T47D (cell line): ENCODE measurements at regions not wholly inside any gene's neighbourhood (a gene's known extent, or its start where the extent isn't known, plus 50 kb on each side); places are given as distances from the start of the nearest gene placed in this dataset.

Experiments used
- DNase-seq, 2 experiments: peaks; one replicate each; pipeline versions ENCODE4 v3.0.0 to v3.0.0-alpha.2; 2011 to 2012; ENCODE audit warnings: low read depth in 1 of 2, low spot score in 1 of 2
- JUND ChIP-seq: IDR thresholded peaks from 2 replicates; pipeline ENCODE4 v1.6.1; 2012; ENCODE audit warnings: low read depth
- in situ Hi-C: cut with HindIII; loops from 2 replicates; pipeline ENCODE4 v1.10.0; 2016; ENCODE audit warnings: low sequenced_read_pairs, low pct_unique_long_range_greater_than_20kb

DNA sequence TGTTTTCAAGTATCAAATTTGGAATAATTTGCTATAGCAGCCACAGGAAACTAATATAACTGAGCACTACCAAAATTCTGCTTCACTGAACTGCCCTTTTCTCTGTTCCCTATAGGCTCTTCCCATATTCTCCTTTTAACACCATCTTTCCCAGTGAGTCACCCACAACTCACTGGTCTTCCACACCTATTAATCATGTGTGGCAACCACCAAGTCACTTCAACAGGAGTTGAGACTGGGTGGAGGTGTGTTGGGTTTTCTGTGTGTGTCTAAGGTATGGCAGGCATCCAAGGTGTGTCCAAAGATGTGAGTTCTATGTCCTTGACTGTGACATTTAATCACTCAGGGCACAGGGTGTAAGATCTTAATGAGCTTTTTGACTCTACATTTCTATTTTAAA, 610.0 kb upstream of the CDH11 start:
- in situ Hi-C loops: no loop called here
- no peak for DNase-seq
- no peak for TF ChIP-seq JUND

DNA sequence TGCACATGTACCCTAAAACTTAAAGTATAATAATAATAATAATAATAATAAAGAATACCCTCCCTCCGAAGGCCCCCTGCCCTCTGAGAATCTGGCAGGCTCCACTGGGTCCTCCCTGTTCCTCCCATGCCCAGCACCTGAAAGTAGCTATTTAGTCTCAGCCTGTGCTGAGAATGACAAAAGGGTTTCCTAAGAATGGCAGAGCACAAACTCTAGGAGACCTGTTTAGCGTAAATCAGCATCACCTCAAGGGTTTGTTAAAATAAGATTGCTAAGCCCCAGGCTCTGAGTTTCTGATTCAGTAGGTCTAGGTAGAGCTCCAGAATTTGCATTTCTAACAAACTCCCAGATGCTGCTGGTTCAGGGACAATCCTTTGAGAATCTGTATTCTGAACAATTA, 606.8 kb upstream of the CDH11 start:
- in situ Hi-C loops: no loop called here
- DNase-seq: no peak
- no peak for TF ChIP-seq JUND

DNA sequence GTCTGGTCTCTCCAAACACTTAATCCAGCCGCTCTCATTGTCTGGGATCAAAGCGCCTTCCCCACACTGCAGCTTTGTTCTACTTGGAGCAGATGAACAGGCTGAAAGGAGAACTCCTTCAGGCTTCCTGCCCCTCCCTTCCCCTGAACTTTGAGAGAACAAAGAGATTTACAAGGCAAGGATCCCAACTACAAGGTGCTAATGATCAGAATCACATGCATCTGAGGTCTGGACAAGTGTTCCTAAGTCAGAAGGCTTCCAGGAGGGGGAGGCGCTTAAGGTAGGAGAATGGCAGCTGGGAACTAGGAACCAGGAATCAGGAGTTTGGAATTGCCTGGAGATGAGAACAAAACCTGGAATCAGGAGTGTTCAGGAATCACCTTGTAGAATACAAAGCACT, 606.3 kb upstream of the CDH11 start:
- no peak for TF ChIP-seq JUND
- in situ Hi-C loops: no loop called here
- DNase-seq: no peak

DNA sequence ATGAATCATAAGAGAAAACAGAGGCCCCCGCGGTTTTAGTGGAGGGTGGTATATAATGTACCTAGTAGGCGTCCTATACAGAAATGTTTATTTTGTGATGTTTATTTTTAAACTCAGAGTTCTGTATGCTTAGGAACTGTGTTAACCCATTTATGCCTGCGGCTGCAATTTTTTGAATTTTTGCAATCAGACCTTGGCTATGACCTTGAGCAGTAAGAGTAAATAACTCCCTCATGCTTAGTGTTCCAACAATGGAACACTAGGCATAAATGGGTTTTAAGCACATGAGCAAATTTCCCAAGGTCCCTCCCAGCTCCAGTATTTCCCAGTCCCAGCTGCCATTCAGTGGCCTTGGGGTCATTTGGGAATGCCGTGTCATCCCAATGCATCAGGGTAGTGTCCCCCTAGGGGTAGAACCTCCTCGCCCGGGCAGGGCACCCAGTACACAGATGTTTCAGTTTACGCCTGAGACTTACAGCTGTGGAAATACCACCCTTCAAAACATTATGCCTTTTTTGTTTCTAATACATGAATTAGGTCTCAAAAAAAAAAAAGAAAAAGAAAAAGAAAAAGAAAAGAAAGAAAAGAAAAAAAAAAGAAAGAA, 605.8 kb upstream of the CDH11 start:
- no peak for TF ChIP-seq JUND
- DNase-seq: no peak
- in situ Hi-C loops: no loop called here

DNA sequence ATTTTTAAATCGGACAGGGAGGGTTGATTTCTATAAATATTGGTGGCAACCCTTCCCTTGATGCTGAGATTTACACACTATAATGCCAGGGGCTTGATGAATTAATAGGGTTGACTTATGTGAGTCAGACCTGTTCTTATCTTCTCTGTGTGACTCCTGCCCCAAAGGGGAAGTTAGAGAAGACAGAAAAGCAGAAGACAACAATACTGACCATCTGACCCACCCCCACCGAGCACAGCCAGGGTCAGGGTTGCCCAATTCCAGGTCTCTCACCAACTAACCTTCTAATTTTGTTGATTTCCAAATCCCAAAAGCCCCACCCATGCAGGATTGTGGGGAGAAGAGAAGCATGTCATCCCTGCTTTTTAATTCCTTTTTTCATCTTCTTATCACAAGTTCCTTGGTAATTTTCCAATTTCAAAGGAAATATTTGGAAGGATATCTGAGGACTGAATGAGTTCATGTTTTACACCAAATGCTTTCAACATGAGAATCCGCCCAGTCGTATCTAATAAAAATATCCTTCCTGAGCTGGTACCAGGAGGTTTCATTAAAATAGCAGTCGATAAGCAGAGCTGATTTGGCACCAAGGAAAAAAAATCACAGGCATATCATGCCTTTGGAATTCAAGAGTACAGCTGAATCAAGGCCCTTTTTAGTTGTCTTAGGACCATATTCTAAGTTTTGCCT, 603.4 kb upstream of the CDH11 start:
- DNase-seq: no peak
- no peak for TF ChIP-seq JUND
- in situ Hi-C loops: no loop called here

DNA sequence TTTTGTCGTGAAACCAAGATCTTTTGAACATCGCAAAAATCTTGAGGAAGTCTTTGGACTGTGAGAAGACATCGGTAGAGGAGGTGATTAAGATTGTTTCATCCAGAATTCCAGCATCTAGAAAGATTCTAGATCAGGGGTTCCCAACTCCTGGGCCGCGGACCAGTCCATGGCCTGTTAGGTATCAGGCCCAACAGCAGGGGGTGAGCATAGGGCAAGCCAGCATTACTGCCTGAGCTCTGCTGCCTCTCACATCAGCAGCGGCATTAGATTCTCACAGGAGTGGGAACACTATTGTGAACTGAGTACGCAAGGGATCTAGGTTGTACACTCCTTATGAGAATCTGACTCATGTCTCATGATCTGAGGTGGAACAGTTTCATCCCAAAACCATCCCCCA, 600.6 kb upstream of the CDH11 start:
- in situ Hi-C loops: no loop called here
- TF ChIP-seq JUND: no peak
- no peak for DNase-seq

DNA sequence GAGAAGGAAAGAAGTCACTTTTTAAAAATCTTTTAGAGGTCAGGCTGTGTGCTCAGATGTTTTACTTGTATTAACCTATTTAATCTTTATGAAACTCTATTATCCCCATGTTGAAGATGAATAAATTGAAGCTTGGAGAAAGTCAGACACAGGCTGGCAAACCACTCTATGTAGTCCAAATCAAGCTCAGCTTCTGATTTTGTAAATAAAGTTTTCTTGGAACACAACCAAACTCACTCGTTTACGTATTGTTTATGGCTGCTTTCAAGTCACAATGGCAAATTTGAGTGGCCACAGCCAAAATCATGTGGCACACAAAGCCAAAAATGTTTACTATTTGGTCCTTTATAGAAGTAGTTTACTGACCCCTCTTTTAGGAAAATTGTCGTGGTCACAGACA, 596.0 kb upstream of the CDH11 start:
- no peak for DNase-seq
- TF ChIP-seq JUND: no peak
- in situ Hi-C loops: no loop called here

DNA sequence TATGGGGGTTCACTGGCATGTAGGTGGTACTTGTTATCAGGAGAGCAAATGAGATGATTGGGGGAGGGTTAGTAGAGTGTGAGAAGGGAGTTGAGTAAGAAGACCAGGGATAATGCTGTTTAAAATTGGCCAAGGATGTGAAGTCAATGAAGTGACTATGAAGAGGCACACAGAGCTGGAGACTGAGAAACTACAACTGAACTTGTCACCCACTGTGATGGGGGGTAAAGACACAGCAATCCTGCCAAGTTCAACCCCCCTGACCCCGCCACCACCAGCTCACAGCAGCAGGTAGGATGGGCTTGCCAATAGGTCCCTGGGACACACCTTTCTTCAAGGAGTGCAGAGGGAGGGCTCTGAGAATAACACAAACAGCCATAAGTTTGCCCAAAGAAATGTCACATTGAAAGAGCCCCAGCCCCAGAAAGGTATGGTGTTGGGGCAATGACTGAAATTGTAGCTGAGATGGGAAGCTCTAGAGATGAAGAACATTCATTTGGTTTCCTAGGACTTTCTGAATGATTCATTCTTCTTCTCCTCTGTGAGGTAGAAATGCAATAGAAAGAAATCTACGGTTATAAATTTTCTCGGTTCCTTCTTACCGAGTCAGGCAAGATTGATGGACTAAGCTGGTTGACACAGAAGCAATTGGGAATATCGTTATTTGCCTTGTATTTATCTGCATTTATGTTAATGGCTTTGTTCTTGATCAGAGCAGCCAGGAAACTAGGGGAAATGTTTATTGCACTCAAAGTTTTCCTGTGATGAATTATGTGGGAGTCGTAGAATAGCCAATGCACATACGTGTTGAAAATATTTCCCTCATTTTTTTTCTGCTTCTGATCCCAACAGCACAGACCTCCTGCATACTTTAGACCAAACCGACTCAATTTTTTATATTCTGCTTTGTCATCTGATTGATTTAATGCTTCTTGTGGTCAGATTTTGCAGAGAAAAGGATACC, 595.2 kb upstream of the CDH11 start:
- TF ChIP-seq JUND: no peak
- DNase-seq: no peak
- in situ Hi-C loops: no loop called here

DNA sequence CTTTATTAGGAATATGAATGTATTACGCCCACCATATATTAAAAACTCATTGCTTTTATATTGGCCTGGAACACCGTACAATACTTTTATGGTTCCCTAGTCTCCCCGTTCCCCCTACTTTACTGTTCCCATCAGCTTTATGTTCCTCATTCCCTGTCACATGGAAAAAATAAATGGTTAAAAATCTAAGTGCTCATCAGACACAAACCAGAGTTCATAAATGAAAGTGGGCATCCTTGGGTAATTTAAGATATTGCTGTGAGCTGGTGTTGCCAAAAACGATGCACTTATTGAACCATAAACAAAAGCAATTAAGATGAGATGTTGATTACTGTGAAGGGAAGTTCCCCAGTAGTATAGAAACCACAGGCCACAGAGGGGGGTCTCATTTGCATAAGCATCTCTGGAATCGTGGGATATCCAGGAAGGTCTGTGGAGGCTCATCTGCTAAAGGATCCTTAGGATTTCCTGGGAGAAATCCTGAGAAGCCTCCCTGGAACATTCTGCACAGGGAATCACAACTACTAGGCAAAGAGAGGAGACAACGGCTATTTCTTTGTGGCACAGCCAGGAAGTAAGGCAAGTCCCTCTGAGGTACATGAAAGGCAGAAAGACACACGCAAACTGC, 591.4 kb upstream of the CDH11 start:
- DNase-seq: no peak
- in situ Hi-C loops: no loop called here

DNA sequence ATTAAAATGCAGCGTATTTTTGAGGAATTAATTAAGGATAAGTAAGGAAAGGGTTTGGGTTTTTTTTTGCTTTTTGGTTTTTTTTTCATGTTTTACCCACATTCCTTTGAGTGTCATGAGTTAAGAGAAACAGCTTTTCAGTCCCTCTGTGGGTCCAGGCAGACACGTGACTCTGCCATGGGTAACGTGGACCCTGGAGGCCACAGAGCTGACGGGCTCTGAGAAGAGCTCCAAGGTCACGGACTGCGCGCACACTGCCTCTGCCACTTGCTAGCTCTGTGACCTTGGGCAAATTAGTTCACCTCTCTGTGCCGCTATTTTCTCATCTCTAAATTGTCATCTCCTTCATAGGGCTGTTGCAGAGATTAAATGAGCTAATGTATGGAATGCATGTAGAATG, 588.2 kb upstream of the CDH11 start:
- in situ Hi-C loops: no loop called here
- no peak for DNase-seq
- no peak for TF ChIP-seq JUND

More for the DNA sequence above, 591.4 kb upstream of the CDH11 start:
- TF ChIP-seq JUND: no peak

DNA sequence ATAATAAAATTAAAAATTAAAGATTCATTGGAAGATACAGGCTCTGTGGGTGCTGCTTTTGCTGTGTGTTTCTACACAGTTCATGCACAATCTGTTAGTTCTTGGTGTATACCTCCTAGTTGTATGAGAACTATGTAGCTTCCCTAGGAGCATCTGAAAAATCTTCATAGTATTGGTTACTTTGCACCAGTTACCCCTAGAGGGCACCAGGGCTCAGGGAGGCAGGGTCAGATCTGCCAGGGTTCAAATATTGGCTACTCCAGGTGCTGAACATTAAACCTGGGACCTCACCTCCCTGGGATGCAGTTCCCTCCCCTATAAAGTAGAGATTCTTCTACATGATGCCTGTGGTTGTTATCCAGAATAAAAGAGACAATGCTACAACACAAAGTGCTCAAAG, 583.0 kb upstream of the CDH11 start:
- in situ Hi-C loops: no loop called here
- no peak for TF ChIP-seq JUND
- DNase-seq: peak in 1 of 2 experiments; percentile 20

DNA sequence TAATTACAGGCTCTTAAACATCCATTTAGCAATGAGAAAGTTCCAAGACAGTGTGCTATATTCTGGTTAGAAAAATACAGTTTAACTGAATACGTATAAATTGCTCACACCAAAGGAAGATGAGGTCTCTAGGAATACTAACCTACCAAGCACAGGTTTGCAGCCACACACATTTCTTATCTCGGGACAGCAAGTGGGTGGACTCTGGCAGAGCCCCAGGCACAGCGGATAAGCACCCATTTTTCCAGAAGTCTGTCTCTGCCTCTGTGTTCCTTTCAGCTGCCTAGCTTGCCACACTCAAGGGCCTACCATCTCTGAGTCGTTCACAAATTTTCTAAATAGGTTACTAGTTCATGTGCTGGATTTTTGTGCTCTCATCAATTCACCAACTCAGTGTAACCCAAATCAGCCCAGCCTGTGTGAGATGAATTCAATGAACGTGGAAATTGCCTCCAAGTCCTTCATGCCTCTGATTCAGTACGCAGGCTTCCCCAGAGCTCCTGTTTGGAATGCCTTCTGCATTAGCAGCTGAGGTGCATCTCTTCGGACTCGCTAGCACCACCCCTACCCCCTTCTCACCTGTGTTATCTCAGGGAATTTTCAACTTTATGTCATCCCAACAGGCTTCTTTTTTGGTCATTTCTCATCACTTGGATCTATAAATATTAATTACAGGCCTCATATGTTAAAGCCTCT, 581.0 kb upstream of the CDH11 start:
- TF ChIP-seq JUND: no peak
- no peak for DNase-seq
- in situ Hi-C loops: no loop called here

DNA sequence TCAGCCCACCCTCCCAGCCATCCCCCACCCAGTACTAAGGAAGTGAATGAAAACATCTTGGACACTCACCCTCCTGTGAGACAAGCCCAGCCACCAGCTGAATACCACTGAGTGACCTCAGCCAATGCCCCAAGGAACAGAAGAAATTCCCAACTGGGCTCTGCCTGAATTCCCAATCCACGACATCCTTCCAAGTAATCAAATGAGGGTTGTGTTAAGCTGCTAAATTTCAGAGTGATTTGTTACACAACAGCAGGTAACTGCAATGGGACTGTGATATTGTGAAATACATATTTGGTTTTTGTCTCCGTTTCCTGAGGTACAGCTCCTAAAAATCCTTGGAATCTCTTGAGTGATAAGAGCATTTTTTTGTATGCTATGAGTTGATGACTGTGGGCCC, 578.7 kb upstream of the CDH11 start:
- in situ Hi-C loops: no loop called here
- TF ChIP-seq JUND: no peak
- no peak for DNase-seq
